Panc1 (cell line): ENCODE measurements at regions not wholly inside any gene's neighbourhood (a gene's known extent, or its start where the extent isn't known, plus 50 kb on each side); places are given as distances from the start of the nearest gene placed in this dataset.

Experiments used
- POLR2AphosphoS5 ChIP-seq: IDR thresholded peaks from 2 replicates; pipeline ENCODE4 v1.6.1; 2012; ENCODE audit warnings: mild to moderate bottlenecking, low read depth, low read length, moderate library complexity
- SIN3A ChIP-seq: IDR thresholded peaks from 2 replicates; pipeline ENCODE4 v1.6.1; 2012; ENCODE audit warnings: low read depth, mild to moderate bottlenecking, low read length, moderate library complexity, borderline replicate concordance; ENCODE audit not compliant: insufficient read depth
- TCF7L2 ChIP-seq: IDR thresholded peaks from 2 replicates; pipeline ENCODE4 v1.6.1; 2011; ENCODE audit warnings: mild to moderate bottlenecking, low read depth, low read length, inconsistent platforms
- TF ChIP-seq, protein P1 (sequence below), 2 experiments: IDR thresholded peaks; 2 replicates each; pipeline ENCODE4 v1.6.1; 2011 to 2012; ENCODE audit warnings: low read depth in 2 of 2, control low read depth in 1 of 2, low read length in 1 of 2, mild to moderate bottlenecking in 1 of 2, moderate library complexity in 1 of 2; ENCODE audit not compliant: insufficient read depth in 1 of 2
- TF ChIP-seq, protein P2 (sequence below): fragments of 450-650 bp; IDR thresholded peaks from 2 replicates; pipeline ENCODE4 v1.5.1; 2017; ENCODE audit warnings: mild to moderate bottlenecking

DNA sequence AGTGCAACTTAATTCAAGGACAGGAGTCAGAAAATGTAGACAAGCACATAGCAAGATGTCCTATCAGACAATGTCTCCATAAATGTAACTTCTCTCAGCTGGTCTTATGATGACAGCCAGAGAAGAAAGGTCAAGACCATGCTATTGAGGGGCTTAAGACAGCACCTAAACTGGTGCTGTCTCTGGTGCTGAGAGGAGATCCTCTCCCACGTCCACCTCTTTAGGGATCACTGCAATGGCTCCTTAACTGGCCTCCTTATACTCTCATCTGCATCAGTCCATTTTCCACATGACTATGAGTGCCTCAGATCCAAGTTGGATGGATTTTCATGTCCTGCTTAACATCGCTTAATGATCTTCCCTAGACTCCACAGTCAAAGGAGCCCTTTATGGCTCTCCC lies 210.6 kb downstream of the ARL4A start:
- TF ChIP-seq, protein P1, sequence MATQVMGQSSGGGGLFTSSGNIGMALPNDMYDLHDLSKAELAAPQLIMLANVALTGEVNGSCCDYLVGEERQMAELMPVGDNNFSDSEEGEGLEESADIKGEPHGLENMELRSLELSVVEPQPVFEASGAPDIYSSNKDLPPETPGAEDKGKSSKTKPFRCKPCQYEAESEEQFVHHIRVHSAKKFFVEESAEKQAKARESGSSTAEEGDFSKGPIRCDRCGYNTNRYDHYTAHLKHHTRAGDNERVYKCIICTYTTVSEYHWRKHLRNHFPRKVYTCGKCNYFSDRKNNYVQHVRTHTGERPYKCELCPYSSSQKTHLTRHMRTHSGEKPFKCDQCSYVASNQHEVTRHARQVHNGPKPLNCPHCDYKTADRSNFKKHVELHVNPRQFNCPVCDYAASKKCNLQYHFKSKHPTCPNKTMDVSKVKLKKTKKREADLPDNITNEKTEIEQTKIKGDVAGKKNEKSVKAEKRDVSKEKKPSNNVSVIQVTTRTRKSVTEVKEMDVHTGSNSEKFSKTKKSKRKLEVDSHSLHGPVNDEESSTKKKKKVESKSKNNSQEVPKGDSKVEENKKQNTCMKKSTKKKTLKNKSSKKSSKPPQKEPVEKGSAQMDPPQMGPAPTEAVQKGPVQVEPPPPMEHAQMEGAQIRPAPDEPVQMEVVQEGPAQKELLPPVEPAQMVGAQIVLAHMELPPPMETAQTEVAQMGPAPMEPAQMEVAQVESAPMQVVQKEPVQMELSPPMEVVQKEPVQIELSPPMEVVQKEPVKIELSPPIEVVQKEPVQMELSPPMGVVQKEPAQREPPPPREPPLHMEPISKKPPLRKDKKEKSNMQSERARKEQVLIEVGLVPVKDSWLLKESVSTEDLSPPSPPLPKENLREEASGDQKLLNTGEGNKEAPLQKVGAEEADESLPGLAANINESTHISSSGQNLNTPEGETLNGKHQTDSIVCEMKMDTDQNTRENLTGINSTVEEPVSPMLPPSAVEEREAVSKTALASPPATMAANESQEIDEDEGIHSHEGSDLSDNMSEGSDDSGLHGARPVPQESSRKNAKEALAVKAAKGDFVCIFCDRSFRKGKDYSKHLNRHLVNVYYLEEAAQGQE (IDR thresholded peaks at IDR 0.05; ENCODE audit: insufficient read depth in 1 of 2, low read depth in 2 of 2, low read length in 1 of 2), result no peak; a peak in 1 of 4 replicates
- TF ChIP-seq, protein P2, sequence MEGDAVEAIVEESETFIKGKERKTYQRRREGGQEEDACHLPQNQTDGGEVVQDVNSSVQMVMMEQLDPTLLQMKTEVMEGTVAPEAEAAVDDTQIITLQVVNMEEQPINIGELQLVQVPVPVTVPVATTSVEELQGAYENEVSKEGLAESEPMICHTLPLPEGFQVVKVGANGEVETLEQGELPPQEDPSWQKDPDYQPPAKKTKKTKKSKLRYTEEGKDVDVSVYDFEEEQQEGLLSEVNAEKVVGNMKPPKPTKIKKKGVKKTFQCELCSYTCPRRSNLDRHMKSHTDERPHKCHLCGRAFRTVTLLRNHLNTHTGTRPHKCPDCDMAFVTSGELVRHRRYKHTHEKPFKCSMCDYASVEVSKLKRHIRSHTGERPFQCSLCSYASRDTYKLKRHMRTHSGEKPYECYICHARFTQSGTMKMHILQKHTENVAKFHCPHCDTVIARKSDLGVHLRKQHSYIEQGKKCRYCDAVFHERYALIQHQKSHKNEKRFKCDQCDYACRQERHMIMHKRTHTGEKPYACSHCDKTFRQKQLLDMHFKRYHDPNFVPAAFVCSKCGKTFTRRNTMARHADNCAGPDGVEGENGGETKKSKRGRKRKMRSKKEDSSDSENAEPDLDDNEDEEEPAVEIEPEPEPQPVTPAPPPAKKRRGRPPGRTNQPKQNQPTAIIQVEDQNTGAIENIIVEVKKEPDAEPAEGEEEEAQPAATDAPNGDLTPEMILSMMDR, result no peak
- TF ChIP-seq POLR2AphosphoS5 (no peak), TCF7L2 (no peak), SIN3A (no peak)
